A673 (cell line): ENCODE measurements at regions not wholly inside any gene's neighbourhood (a gene's known extent, or its start where the extent isn't known, plus 50 kb on each side); places are given as distances from the start of the nearest gene placed in this dataset.

Experiments
- BruUV-seq: library from RNA; stranded (reverse); fragments of 400-500 nt; replicated peaks from 2 replicates; lab custom pipeline; 2021; lab: Mats Ljungman, UMichigan
- CTCF ChIA-PET: fragments of 300-600 bp; sonication (Branson Sonifier 250); formaldehyde crosslinking; loops from one replicate; lab custom pipeline; 2022; ENCODE audit warnings: antibody characterized with exemption; lab: Charles Lee
- POLR2A ChIA-PET: fragments of 300-600 bp; sonication (Branson Sonifier 250); formaldehyde crosslinking; loops from one replicate; lab custom pipeline; 2022; ENCODE audit warnings: antibody characterized with exemption; ENCODE audit not compliant: low non-redundant PET; lab: Charles Lee
- DNase-seq: peaks from one replicate; pipeline ENCODE4 v3.0.0-alpha.2; 2015; ENCODE audit warnings: low spot score
- H3K27ac ChIP-seq: fragments of 200-600 bp; sonication (generic); 2 replicates; pipeline ENCODE4 v1.5.1; 2016; ENCODE audit warnings: mixed run types, low read depth, mild to moderate bottlenecking, mixed read lengths, antibody characterized with exemption, low read length; ENCODE audit not compliant: poor library complexity, severe bottlenecking
- H3K27me3 ChIP-seq: fragments of 200-600 bp; sonication (generic); replicated peaks from 2 replicates; pipeline ENCODE4 v1.6.1; 2017; ENCODE audit warnings: mixed run types, low read depth, mild to moderate bottlenecking, mixed read lengths, antibody characterized with exemption, low read length; ENCODE audit not compliant: insufficient read depth, poor library complexity
- H3K36me3 ChIP-seq: fragments of 200-600 bp; sonication (generic); 2 replicates; pipeline ENCODE4 v1.6.1; 2016; ENCODE audit warnings: mixed run types, mild to moderate bottlenecking, mixed read lengths, antibody characterized with exemption, low read length; ENCODE audit not compliant: insufficient read depth, poor library complexity, severe bottlenecking
- H3K4me1 ChIP-seq: fragments of 200-600 bp; sonication (generic); 2 replicates; pipeline ENCODE4 v1.6.1; 2017; ENCODE audit warnings: mixed run types, mild to moderate bottlenecking, mixed read lengths, antibody characterized with exemption, low read length; ENCODE audit not compliant: insufficient read depth, poor library complexity, severe bottlenecking
- H3K4me3 ChIP-seq: fragments of 200-600 bp; sonication (generic); 2 replicates; pipeline ENCODE4 v1.5.1; 2016; ENCODE audit warnings: low read depth, mixed run types, mild to moderate bottlenecking, mixed read lengths, low read length; ENCODE audit not compliant: poor library complexity, severe bottlenecking
- H3K9me3 ChIP-seq: fragments of 200-600 bp; sonication (generic); 2 replicates; pipeline ENCODE4 v1.6.1; 2016; ENCODE audit warnings: mixed run types, low read depth, mild to moderate bottlenecking, mixed read lengths, antibody characterized with exemption, low read length; ENCODE audit not compliant: poor library complexity, severe bottlenecking
- CTCF ChIP-seq: fragments of 300-800, 200-600 bp; sonication (generic); conservative IDR thresholded peaks from 2 replicates; pipeline ENCODE4 v1.5.1; 2017; ENCODE audit warnings: low read depth, mild to moderate bottlenecking, antibody characterized with exemption, low read length, moderate library complexity, mixed read lengths
- EZH2 ChIP-seq: fragments of 200-600 bp; sonication (generic); IDR thresholded peaks from 2 replicates; pipeline ENCODE4 v1.6.1; 2017; ENCODE audit warnings: borderline replicate concordance, low read depth, mild to moderate bottlenecking, mixed read lengths, antibody characterized with exemption, low read length; ENCODE audit not compliant: poor library complexity, severe bottlenecking
- intact Hi-C: fragments of 100-400 bp; cut with micrococcal nuclease; formaldehyde crosslinking; loops from one replicate; pipeline ENCODE4 v1.10.0; 2022; ENCODE audit not compliant: unreplicated experiment

DNA sequence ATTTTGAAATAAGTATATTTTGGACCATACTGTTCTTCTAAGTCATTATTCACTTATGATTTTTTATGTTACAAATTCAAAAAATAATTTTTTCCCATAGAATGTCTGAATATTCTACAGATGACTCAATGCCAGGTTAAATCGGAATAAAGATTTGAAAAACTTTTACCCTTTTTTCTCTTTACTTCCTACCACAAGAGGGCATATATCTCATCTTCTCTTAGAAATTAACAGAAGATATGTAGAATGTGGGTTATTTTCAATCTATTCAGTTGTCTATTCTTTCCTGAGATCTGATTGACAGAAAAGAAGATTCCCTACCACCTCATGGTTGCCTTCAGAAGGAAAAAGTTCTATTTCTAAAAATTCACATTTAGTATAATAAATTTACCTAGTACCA, 53.0 kb upstream of the KITLG start:
- CTCF ChIA-PET = no interaction called here
- peak; percentile 53; the same call in 1 of the 2 replicates for TF ChIP-seq CTCF
- TF ChIP-seq EZH2 = no peak

DNA sequence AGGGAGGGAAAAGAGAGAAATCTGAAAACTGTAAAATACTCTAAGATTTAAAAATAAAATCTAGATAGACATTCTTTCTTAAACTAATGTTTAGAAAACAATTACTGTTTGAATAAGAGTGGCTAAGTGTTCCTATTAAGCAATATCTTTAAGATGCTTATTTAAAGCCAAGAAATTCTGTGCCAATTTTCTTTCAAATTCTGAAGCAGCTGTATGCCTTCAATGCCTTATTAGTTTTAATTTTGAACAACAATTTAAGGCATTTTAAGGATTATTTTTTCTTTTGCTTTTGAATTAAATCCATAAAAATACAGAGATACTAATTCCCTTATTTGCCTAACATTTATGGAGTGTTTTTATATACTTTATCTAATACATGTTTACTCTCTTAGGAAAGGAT, 50.3 kb upstream of the KITLG start:
- no peaks in the 10 kb centered on the region for H3K9me3 ChIP-seq
- no peaks in the 10 kb centered on the region for H3K4me1 ChIP-seq
- no peak for TF ChIP-seq EZH2
- no peak for TF ChIP-seq CTCF
- H3K27me3 ChIP-seq = no peaks in the 10 kb centered on the region
- no peak overlapping the region for H3K27ac ChIP-seq
- H3K4me3 ChIP-seq = no peak overlapping the region
- BruUV-seq = no TSS peak
- ChIA-PET POLR2A (no interaction called here), CTCF (no interaction called here)
- no peak for DNase-seq
- H3K36me3 ChIP-seq = no peaks in the 10 kb centered on the region
- intact Hi-C loops = loop anchor here (5.0 to 10.0 kb wide), 2 partner anchors 367 to 894 kb away; partner anchors contain the start of genes GALNT4 and POC1B

More for the DNA sequence above, 53.0 kb upstream of the KITLG start:
- no peak overlapping the region for H3K27ac ChIP-seq
- no peaks in the 10 kb centered on the region for H3K27me3 ChIP-seq
- H3K9me3 ChIP-seq = no peaks in the 10 kb centered on the region
- DNase-seq = peak; percentile 18
- peaks cover 2% of the 10 kb centered on the region for H3K4me1 ChIP-seq
- POLR2A ChIA-PET = no interaction called here
- no peaks in the 10 kb centered on the region for H3K36me3 ChIP-seq
- no TSS peak for BruUV-seq
- no peak overlapping the region for H3K4me3 ChIP-seq
- intact Hi-C loops = loop anchor here (5.0 to 10.0 kb wide), 2 partner anchors 364 to 891 kb away; partner anchors contain the start of genes GALNT4 and POC1B
